ENCODE measurements at regions not wholly inside any gene's neighbourhood (a gene's known extent, or its start where the extent isn't known, plus 50 kb on each side); places are given as distances from the start of the nearest gene placed in this dataset.

DNA sequence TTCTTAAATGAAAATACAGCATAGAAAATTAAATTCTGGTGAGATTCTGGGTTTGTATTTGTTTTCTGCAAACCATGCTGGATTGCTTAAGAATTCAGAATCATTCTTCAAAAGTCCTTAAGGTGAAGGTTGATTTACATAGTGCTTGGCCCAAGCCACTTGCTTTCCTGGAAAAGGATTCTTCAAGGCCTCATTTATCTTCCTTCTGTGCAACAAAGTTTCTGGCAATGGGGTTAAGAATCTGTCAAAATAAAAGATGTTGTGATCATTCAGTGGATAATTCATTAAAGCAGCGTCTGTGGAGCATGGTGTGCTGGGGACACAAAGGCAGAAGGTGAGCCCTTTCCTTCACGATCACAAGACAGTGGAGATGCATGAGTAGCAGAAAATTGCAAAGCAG, 351.9 kb downstream of the GALR1 start:
- intact Hi-C loops (cut with micrococcal nuclease) = no loop called here
- no peaks in the 10 kb centered on the region for H3K36me3 Mint-ChIP-seq (ENCODE audit: low read depth)
- no peak for DNase-seq (ENCODE audit: low spot score)
- no peak overlapping the region for H3K4me3 Mint-ChIP-seq (ENCODE audit: low read depth)
- H3K27ac Mint-ChIP-seq = no peak overlapping the region
- H3K4me1 Mint-ChIP-seq (ENCODE audit: low read depth) = no peaks in the 10 kb centered on the region
- H3K27me3 Mint-ChIP-seq (ENCODE audit: low read depth) = no peaks in the 10 kb centered on the region
- no peaks in the 10 kb centered on the region for H3K9me3 Mint-ChIP-seq

DNA sequence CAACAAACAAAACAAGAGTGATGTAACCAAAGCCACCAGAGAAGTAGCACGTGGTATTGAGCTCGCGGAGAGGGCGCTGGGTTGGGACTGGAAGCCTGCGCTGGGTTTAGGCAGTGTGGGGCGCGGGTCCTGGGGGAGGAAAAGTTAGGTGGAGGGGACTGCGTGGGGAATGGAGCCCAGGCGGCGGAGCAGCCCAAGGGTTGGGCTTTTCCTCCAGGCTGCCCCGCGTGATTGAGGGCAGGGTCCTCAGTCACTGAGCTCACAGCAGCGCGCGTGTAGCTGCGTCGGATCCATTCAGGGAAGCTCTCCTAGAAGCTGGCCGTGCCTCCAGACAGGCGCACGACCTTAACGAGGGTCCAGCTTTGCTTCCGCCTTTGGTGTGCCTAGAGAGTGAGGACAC, 357.4 kb downstream of the GALR1 start:
- no peaks in the 10 kb centered on the region for H3K36me3 Mint-ChIP-seq (ENCODE audit: low read depth)
- intact Hi-C loops (cut with micrococcal nuclease) = no loop called here
- DNase-seq (ENCODE audit: low spot score) = no peak
- no peaks in the 10 kb centered on the region for H3K9me3 Mint-ChIP-seq
- H3K27me3 Mint-ChIP-seq (ENCODE audit: low read depth) = no peaks in the 10 kb centered on the region
- no peak overlapping the region for H3K27ac Mint-ChIP-seq
- H3K4me1 Mint-ChIP-seq (ENCODE audit: low read depth) = no peaks in the 10 kb centered on the region
- no peak overlapping the region for H3K4me3 Mint-ChIP-seq (ENCODE audit: low read depth)

DNA sequence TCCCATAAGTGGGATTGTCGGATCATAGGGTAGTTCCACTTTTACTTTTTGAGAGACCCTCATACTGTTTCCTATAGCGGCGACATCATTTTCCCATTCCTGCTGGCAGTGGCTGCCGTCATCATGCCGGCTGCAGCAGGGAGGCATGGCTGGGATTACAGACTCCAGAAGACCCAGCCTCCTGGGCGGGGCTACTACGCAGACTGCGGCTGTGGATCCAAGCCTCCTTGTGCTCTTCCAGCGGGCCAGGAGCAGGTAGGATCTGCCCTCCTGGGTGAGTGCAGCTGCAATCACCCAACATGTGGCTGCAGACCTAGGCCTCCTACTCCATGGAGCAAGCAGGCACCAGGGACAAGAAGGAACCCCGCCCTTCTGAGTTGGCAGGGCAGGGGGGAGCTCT, 359.2 kb downstream of the GALR1 start:
- Mint-ChIP-seq H3K9me3 (no peaks in the 10 kb centered on the region), H3K36me3 (ENCODE audit: low read depth) (no peaks in the 10 kb centered on the region), H3K4me3 (ENCODE audit: low read depth) (no peak overlapping the region), H3K27ac (no peak overlapping the region), H3K27me3 (ENCODE audit: low read depth) (no peaks in the 10 kb centered on the region), H3K4me1 (ENCODE audit: low read depth) (no peaks in the 10 kb centered on the region)
- intact Hi-C loops (cut with micrococcal nuclease) = no loop called here
- no peak for DNase-seq (ENCODE audit: low spot score)

DNA sequence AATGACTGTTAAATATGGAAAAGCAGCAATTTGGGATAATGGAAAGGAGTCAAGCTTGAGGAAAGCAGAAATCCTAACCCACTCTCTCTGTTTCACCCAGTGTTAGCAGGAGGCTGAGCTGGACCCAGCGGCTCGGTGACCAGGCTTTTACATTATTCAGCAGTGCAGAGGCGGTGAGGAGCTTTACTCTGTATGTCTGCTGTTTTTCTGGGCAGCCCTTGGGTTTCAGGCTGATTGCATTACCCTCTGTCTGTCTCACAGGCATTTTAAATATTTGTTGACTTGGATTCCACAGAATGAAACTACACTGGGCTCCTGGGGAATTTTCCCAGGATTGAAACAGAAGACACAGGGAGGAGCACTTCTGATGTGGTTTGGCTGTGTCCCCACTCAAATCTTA, 368.0 kb downstream of the GALR1 start:
- H3K27me3 Mint-ChIP-seq (ENCODE audit: low read depth) = no peaks in the 10 kb centered on the region
- no peak overlapping the region for H3K27ac Mint-ChIP-seq
- H3K4me3 Mint-ChIP-seq (ENCODE audit: low read depth) = no peak overlapping the region
- no peaks in the 10 kb centered on the region for H3K4me1 Mint-ChIP-seq (ENCODE audit: low read depth)
- H3K36me3 Mint-ChIP-seq (ENCODE audit: low read depth) = no peaks in the 10 kb centered on the region
- intact Hi-C loops (cut with micrococcal nuclease) = no loop called here
- H3K9me3 Mint-ChIP-seq = no peaks in the 10 kb centered on the region
- DNase-seq (ENCODE audit: low spot score) = no peak

DNA sequence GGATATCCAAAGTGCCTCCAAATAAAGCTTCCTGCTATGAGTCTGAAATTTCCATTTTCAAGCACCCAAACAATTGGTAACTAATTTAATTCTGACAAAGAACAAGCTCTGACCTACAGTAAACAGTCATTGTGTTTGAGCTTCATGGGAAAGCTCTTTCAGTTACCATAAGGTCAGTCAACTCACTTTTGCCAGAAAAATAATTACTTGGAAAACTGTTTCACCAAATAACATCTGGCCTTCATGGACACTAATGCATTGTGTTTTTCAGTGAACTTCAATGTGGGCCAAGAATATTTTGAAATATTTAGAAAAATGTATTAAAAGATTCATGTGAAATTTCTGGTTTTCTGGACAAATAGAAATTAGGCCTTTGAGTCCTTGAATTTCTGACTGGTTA, 369.9 kb downstream of the GALR1 start:
- H3K27me3 Mint-ChIP-seq (ENCODE audit: low read depth) = no peaks in the 10 kb centered on the region
- DNase-seq (ENCODE audit: low spot score) = no peak
- no peak overlapping the region for H3K27ac Mint-ChIP-seq
- intact Hi-C loops (cut with micrococcal nuclease) = no loop called here
- no peaks in the 10 kb centered on the region for H3K36me3 Mint-ChIP-seq (ENCODE audit: low read depth)
- no peaks in the 10 kb centered on the region for H3K4me1 Mint-ChIP-seq (ENCODE audit: low read depth)
- H3K4me3 Mint-ChIP-seq (ENCODE audit: low read depth) = no peak overlapping the region
- H3K9me3 Mint-ChIP-seq = no peaks in the 10 kb centered on the region

DNA sequence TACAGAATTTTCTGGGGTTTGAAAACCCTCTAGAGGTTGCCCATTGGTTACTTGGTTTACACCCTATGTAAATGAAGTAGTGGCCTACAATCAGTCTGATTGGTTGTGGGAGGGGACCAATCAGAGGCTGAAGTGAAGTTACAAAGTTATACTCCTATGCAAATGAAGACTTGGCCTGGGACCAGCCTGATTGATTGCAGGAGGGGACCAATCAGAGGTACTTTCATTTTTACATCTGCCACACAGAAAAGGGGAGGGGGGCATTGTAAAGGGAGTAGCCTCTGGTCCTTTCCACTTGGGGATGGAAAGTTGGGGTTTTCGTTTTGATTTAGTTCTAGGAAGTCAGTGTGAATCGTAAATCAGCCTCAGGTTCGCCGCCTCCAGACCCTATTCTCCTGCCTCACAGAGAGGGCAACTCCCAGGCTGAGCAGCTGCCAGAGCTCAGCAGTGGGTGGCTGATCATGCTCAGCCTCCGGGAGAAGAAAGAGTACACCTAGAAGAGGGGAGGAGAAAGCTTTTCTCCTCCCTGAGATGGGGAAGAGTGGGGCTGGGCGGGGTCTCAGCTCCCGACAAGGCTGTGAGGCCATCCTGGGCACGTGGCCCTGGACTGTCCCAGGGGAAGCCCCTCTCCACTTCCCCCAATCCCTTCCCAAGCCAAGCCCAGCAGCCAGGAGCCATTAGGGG, 372.5 kb downstream of the GALR1 start:
- Mint-ChIP-seq H3K27ac (no peak overlapping the region), H3K27me3 (ENCODE audit: low read depth) (no peaks in the 10 kb centered on the region), H3K4me1 (ENCODE audit: low read depth) (no peaks in the 10 kb centered on the region), H3K9me3 (no peaks in the 10 kb centered on the region), H3K4me3 (ENCODE audit: low read depth) (no peak overlapping the region), H3K36me3 (ENCODE audit: low read depth) (no peaks in the 10 kb centered on the region)
- intact Hi-C loops (cut with micrococcal nuclease) = no loop called here
- DNase-seq (ENCODE audit: low spot score) = no peak

DNA sequence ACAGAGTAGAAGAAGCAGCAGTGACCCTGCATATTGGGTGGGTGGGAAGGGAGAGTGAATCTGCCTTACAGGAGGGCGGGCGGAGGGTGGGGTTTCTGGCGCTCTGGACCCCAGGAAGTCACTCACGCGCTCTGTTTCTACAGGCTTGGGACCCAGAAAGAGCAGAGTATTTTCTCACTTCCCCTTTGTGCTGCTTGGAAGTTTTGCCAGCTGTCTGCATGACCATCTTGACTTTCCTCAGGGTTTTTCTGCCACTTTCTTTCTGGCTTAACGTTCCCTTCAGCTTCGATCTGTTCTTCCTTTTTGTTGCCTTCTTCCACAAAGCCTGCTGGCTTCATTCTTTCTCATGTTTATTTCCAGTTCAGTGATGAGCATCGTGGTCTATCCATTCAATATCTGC, 383.1 kb downstream of the GALR1 start:
- no peak for DNase-seq (ENCODE audit: low spot score)
- H3K36me3 Mint-ChIP-seq (ENCODE audit: low read depth) = no peaks in the 10 kb centered on the region
- no peak overlapping the region for H3K27ac Mint-ChIP-seq
- intact Hi-C loops (cut with micrococcal nuclease) = no loop called here
- no peaks in the 10 kb centered on the region for H3K27me3 Mint-ChIP-seq (ENCODE audit: low read depth)
- H3K4me1 Mint-ChIP-seq (ENCODE audit: low read depth) = no peaks in the 10 kb centered on the region
- no peaks in the 10 kb centered on the region for H3K9me3 Mint-ChIP-seq
- H3K4me3 Mint-ChIP-seq (ENCODE audit: low read depth) = no peak overlapping the region

DNA sequence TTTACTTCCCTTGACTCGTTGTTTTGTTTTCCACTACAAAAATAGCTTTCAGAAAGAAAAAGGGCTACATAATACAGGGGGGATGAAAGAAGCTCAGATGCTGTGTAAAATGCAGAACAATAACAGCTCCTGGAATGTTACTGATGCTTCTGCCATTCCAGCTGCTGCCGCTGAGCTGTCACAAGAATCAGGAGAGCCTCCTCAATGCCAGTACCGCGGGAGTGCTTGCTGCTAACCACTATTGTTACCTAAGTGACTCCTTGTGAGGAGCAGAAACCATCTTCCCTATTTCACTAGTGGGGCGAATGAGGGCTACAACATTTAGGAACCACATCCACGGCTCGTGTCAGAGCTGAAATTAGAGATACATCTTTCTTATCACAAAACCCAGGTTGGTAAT, 384.8 kb downstream of the GALR1 start:
- H3K4me1 Mint-ChIP-seq (ENCODE audit: low read depth) = no peaks in the 10 kb centered on the region
- no peak for DNase-seq (ENCODE audit: low spot score)
- H3K9me3 Mint-ChIP-seq = no peaks in the 10 kb centered on the region
- H3K36me3 Mint-ChIP-seq (ENCODE audit: low read depth) = no peaks in the 10 kb centered on the region
- peaks cover 5% of the 10 kb centered on the region for H3K27me3 Mint-ChIP-seq (ENCODE audit: low read depth)
- H3K27ac Mint-ChIP-seq = no peak overlapping the region
- no peak overlapping the region for H3K4me3 Mint-ChIP-seq (ENCODE audit: low read depth)
- intact Hi-C loops (cut with micrococcal nuclease) = no loop called here

DNA sequence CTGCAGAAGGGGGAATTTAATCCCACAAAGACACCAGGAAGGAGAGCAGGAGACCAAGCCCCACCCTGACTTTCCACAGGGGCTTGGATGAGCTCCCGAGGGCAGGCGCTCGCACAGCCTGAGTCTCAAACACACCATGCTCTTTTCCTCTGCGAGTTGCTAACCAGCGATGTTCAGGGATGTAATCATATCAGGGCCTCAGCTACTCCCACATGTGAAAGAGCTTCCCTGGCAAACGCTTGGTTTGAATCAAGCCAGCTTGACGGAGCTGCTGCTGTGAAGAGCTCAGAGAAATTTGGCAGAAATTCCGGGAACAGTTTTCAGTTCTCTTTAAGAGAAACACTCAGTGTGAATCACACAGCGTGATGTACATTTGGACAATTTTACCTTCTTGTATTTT, 385.8 kb downstream of the GALR1 start:
- Mint-ChIP-seq H3K36me3 (ENCODE audit: low read depth) (no peaks in the 10 kb centered on the region), H3K4me3 (ENCODE audit: low read depth) (no peak overlapping the region), H3K4me1 (ENCODE audit: low read depth) (no peaks in the 10 kb centered on the region), H3K27ac (no peak overlapping the region), H3K9me3 (no peaks in the 10 kb centered on the region), H3K27me3 (ENCODE audit: low read depth) (peaks cover 5% of the 10 kb centered on the region)
- DNase-seq (ENCODE audit: low spot score) = no peak
- intact Hi-C loops (cut with micrococcal nuclease) = no loop called here

DNA sequence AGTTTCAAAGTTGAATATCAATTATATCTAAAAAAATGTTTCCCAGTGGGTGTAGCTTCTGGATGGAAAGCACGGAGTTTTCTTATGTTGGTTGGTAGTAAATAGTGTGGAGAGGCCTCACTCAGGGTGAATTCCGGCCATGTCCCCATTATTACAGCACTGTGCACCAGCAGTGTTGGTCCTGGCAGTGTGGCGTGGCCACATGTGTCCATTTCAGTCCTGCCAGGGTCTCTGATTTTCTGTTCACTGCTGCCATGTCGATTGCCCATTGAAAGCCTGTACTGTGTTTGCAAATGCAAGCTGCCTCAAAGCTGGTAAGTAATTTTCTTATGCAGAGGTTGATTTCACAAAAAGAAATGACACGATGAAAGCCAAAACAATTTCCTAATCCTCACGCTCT, 386.2 kb downstream of the GALR1 start:
- H3K27me3 Mint-ChIP-seq (ENCODE audit: low read depth) = peaks cover 5% of the 10 kb centered on the region
- no peak for DNase-seq (ENCODE audit: low spot score)
- H3K27ac Mint-ChIP-seq = no peak overlapping the region
- H3K4me1 Mint-ChIP-seq (ENCODE audit: low read depth) = no peaks in the 10 kb centered on the region
- H3K9me3 Mint-ChIP-seq = no peaks in the 10 kb centered on the region
- no peaks in the 10 kb centered on the region for H3K36me3 Mint-ChIP-seq (ENCODE audit: low read depth)
- no peak overlapping the region for H3K4me3 Mint-ChIP-seq (ENCODE audit: low read depth)
- intact Hi-C loops (cut with micrococcal nuclease) = no loop called here

DNA sequence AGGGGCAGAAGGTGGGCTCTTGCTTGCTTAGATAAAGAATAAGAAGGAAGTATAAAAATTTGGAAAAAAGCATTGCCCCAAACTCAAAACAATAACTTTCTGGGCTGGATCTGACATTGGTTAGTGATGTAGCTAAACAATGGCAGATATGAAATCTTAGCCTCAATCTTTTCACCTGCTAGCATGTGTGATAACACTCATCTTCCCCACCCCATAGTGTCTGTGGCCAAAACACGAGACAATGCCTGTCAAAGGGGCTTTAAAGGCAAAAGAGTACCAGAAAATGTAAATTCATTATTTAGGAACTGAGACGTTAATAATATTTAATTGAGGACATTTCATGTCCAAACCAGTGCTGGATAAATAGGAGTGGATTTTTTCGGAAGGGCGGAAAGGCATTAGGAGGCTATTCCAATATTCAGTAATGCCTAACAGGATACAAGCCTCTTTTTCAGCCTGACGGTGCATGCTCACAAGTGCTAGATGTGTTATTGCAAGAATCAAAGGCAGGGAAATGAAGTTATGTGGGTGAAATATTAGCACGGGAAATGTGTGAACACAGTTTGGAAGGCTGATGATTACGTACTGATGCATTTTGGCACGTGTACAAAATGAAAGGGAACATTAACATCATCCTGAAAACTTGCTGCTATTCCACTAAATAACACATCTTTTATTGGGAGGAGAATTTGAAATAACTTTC, 395.7 kb downstream of the GALR1 start:
- no peak overlapping the region for H3K27ac Mint-ChIP-seq
- no peak overlapping the region for H3K4me3 Mint-ChIP-seq (ENCODE audit: low read depth)
- intact Hi-C loops (cut with micrococcal nuclease) = no loop called here
- peaks cover 2% of the 10 kb centered on the region for H3K27me3 Mint-ChIP-seq (ENCODE audit: low read depth)
- no peaks in the 10 kb centered on the region for H3K36me3 Mint-ChIP-seq (ENCODE audit: low read depth)
- no peaks in the 10 kb centered on the region for H3K9me3 Mint-ChIP-seq
- no peak for DNase-seq (ENCODE audit: low spot score)
- no peaks in the 10 kb centered on the region for H3K4me1 Mint-ChIP-seq (ENCODE audit: low read depth)

DNA sequence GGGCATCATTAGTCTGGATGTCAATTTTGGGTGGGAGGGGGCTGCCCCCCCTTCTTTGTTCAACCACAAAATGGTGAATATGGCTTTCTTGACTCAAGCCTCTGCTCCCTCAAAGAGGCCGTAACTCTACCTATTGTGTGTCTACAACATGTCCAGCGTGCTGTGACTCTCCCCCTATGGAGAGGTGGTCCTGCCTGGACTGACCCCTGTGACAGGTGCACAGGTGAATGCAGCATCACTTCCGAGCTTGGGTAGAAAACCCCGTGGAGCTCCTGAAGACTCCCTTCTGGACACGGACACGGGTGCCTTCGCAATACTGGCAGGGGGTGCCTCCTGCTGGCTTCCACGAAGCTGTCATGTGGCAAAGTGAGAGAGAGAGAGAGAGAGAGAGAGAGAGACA, 397.8 kb downstream of the GALR1 start:
- intact Hi-C loops (cut with micrococcal nuclease) = no loop called here
- Mint-ChIP-seq H3K27ac (no peak overlapping the region), H3K4me1 (ENCODE audit: low read depth) (peaks cover 3% of the 10 kb centered on the region), H3K36me3 (ENCODE audit: low read depth) (no peaks in the 10 kb centered on the region), H3K4me3 (ENCODE audit: low read depth) (no peak overlapping the region), H3K27me3 (ENCODE audit: low read depth) (peaks cover 2% of the 10 kb centered on the region), H3K9me3 (no peaks in the 10 kb centered on the region)
- DNase-seq (ENCODE audit: low spot score) = no peak

DNA sequence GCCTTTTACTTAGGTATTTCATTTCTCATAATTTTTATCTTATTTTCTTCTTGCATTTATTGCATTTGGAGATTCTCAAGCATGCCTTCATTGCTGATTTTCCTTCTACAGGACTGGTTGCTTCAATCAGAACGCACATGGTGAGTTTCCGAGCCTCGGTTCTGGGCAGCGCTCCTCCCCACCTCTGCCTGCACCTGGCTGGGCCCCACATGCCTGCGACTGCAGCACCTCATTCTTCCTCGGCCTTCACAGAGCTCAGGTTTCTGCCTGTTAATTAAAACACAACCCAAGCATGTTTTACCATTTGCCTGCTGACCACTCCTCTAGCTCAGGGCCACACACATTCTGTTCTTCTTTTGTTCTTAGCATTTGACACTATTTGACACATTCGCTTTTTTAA, 398.8 kb downstream of the GALR1 start:
- no peaks in the 10 kb centered on the region for H3K9me3 Mint-ChIP-seq
- DNase-seq (ENCODE audit: low spot score) = no peak
- H3K36me3 Mint-ChIP-seq (ENCODE audit: low read depth) = no peaks in the 10 kb centered on the region
- intact Hi-C loops (cut with micrococcal nuclease) = no loop called here
- peaks cover 3% of the 10 kb centered on the region for H3K4me1 Mint-ChIP-seq (ENCODE audit: low read depth)
- H3K27ac Mint-ChIP-seq = no peak overlapping the region
- peaks cover 2% of the 10 kb centered on the region for H3K27me3 Mint-ChIP-seq (ENCODE audit: low read depth)
- H3K4me3 Mint-ChIP-seq (ENCODE audit: low read depth) = no peak overlapping the region

Measured in activated T-helper 2 cell treated with anti-CD3 and anti-CD28 coated beads, Interferon-gamma antibody, Interleukin-2, Interleukin-4, amounts not matched to agents 10 μg/mL and 5 μg/mL and 100 μg/mL, durations not matched to agents 14 hours and 24 hours and 36 hours (primary cell).